GM21723 (cell line): ENCODE measurements at regions not wholly inside any gene's neighbourhood (a gene's known extent, or its start where the extent isn't known, plus 50 kb on each side); places are given as distances from the start of the nearest gene placed in this dataset.
"Not testable (repeated sequence)": the region's sequence is repeated elsewhere in the genome, so short reads cannot be mapped to it uniquely, and the experiment has no call there.

Experiments used
- ATAC-seq: cut with Tn5 transposase; IDR thresholded peaks from one replicate; pipeline ENCODE4 v1.9.1; 2021; ENCODE audit warnings: mild to moderate bottlenecking, moderate library complexity; ENCODE audit not compliant: unreplicated experiment

DNA sequence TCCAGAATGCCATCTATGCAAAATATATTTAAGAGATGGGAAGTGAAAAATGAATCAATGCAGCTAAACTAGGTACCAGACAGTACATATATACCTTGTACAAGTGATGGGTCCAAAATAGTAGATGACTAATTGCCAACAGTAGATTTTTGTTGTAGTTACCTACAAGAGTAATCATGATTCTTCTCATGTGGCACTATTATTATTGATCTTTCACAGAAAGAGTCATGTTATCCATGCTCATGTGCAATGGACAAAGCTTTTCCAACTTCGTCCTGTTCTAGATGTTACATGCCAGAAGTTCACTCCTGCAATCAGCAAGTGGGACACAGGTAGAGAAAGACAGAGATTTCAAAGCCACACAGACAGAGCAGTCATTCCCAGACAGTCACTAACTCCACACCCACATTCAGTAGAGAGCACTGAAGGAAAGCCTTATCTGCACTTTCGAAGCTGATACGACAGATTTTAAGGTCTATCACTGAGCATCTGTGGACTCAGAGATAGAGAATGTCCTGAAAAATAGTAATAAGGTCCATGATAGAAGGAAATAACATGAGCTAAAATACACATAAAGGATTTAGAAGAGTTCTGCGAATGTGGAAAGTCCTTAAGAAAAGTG lies 101.6 kb upstream of the ITPRID2 start:
- peak; percentile 45 for ATAC-seq

DNA sequence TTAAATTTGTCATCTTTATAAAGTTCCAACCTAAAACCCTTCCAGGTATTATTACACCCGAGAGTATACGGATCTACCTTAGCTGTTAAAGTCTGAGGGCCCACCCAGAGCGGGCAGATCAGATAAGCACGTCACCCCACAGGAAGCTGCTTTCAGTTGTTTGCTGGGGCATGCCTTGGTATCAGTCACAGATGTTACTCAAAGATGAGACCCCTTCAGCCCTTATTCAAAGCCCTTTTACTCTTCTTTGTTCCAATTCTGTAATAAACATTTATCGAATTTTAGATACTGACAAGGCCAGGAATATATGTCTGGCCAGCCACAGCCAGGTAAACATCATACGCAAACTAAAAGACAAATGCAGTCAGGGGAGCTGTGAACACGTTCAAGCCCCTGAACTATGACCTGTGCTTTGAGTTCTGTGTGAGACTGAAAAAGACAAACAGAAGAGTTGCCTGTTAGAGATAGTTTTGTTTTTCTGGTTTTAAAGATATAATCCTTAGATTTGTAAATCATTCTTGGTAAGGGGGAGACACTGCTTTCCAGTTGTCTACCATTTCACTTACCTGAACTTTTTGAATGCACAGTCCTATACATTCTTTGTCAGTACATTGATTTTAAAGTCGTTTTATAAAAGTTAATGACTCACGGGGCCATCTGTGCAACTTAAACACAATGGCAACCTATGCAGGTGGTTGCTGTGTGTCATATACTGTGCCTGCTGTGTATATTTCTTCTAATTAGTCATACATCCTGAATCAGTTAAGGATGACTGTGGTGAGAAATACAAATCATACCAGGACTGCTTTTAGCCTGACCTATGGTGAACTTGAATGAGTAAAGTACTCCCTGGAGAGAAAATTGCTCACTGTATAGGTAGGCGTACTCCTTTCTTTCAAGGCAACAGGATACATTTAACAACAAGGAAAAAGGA lies 100.5 kb upstream of the ITPRID2 start:
- peak; percentile 94 for ATAC-seq

DNA sequence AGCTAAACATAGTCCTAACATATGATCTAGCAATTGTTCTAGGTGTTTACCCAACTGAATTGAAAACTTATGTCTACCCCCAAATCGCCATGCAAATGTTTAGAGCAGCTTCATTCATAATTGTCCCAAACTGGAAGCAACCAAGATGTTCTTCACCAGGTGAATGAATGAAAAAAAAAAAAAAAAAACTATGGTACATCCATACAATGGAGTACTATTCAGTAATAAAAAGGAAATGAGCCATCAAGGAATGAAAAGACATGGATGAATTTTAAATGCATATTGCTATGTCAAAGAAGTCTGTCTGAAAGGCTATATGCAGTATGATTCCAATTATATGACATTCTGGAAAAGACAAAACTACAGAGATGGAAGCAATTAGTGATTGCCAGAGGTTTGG lies 98.6 kb upstream of the ITPRID2 start:
- no peak for ATAC-seq

DNA sequence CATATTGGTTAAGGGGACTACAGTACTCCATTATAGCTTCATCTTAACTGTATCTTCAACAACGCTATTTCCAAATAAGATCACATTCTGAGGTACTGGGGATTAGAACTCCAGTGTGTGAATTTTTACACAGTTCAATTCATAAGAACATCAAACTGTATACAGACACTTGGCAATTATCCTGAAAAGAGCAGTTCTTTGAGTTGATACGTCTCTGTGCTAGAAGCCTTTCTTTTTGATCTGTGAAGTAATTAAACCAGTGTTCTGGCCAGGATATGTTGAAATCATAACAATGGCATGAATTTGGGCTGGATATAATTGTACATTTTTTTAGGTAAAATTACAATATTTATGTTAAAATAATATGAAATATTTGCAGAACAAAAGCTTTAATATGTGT lies 93.5 kb upstream of the ITPRID2 start:
- ATAC-seq: no peak

DNA sequence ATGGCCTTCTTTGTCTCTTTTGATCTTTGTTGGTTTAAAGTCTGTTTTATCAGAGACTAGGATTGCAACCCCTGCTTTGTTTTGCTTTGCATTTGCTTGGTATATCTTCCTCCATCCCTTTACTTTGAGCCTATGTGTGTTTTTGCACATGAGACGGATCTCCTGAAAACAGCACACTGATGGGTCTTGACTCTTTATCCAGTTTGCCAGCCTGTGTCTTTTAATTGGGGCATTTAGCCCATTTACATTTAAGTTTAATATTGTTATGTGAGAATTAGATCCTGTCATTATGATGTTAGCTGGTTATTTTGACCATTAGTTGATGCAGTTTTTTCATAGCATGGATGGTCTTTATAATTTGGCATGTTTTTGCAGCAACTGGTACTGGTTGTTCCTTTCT lies 89.2 kb upstream of the ITPRID2 start:
- not testable (repeated sequence) for ATAC-seq

DNA sequence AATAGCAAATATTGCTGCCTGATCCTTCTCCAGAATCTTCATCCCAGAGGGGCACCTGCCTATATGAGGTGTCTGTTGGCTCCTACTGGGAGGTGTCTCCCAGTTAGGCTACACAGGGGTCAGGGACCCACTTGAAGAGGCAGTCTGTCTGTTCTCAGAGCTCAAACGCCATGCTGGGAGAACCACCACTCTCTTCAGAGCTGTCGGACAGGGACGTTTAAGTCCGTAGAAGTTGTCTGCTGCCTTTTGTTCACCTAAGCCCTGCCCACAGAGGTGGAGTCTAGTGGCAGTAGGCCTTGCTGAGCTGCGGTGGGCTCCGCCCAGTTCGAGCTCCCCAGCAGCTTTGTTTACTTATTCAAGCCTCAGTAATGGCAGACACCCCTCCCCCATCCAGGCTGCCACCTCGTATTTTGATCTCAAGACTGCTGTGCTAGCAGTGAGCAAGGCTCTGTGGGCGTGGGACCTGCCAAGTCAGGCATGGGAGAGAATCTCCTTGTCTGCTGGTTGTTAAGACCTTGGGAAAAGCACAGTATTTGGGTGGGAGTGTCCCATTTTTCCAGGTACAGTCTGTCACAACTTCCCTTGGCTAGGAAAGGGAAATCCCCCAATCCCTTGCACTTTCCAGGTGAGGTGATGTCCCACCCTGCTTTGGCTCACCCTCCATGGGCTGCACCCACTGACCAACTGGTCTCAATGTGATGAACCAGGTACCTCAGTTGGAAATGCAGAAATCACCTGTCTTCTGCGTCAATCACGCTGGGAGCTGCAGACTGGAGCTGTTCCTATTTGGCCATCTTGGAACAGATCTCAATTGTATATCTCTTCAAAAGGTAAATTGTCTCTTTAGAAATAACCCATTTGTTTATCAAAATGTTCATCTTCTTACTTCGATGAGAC lies 87.4 kb upstream of the ITPRID2 start:
- ATAC-seq: not testable (repeated sequence)

DNA sequence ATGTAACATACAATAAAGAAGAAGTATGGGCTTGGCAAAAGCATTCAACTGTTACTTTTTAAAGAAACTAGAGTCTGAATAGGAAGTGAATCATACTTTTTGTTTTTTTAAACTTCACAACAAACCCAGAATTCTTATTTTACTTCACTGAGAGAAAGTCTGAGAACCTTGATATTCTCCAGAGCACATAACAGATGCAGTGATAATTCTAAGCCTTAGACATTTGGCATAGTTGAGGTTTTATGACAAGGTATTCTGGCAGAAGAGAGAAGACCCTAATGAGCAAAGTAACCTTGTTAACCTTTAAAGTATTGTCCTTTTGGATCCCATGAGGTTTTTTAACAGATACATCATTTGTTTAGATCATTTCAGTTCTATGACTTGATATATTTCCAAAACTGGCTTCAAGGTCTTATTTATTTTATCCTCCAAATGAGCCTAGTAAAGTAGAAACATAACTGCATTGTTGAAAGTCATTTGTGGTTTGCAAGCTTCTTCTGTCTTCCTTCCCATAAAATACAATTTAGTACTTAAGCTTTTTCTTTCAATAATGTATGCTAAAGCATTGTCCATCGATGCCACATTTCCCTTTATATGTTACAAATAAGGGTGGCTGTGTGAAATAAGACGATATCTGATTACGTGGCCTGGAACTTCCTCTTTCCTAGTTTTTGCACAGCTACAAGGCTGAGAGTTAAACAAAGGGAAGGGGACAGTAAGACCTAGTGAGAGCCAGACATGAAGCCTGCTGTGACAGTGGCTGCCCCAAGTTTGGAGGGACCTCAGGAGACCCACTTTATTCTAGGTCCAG lies 86.1 kb upstream of the ITPRID2 start:
- ATAC-seq: no peak

DNA sequence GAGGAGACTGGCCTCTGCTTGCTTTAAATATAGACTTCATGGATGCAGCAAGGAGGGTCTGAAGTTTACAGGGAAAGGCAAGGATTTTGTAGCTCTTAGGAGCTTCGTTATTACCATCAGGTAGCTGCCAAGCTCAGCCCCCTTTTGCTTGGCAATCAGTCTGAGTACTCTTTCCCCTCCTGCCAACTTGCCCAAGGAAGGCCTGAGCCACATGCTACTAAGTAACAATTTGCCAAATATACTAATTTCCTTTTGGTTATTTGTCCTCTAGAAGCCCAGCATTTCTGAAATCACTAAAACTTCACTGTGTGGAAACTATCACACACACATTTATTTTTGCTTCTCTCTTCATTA lies 85.5 kb upstream of the ITPRID2 start:
- no peak for ATAC-seq

DNA sequence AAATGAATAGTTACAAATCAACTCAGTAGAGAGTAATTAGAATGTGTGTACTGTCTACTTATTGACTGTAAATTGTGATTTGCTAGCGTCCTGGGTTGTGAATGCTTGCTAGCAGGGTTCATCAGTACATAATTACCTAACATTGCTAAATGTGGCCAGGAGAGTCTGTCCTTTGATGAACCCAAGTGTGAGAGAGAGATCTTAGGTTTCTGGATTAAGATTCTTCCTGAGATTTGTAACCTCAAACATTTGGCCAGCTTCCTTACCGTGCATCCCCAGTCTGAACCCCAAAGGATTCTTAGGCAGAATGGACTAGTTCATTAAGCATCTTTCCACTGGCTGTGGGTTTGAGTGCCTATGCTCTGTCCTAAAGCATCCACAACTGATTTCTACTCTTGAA lies 84.0 kb upstream of the ITPRID2 start:
- no peak for ATAC-seq

DNA sequence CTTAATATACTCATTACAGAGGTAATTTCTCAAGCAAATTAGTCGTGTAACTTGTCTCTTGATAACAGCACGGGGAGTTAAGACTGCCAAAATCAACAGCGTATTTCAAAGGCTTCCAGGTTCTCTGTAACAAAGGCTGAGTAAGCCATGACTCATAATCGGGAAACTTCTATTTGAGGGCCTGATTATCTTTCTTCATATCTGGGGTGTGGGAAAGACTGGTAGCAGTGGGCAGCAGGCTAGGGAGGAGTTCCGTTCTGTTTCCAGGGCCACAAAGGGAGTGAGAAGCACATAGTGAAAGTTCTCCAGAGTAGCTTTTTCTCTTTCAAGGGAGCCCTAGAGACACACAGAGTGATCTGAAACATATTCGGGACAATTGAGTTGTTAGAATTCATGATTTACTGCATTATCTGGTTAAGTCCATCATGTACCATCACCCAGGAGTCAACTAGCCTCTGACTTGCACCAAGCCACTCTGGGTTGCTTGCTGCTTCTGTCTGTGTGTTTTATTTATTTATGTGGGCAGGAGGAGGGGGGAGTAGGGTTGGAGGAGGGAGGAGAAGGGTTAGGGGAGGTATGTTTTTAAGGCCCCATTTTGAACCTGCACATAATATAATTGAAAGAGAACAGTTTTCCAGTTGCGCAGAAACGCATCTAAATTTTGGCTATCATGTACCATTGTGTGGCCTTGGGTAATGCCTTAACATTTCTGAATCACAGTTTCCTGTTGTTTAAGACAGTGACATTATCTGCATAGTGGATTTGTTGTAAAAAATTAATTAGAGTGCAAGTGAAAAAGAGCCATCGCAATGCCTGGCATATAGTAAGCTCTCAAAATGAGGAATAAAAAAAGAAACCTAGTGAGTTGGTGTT lies 80.5 kb upstream of the ITPRID2 start:
- no peak for ATAC-seq

DNA sequence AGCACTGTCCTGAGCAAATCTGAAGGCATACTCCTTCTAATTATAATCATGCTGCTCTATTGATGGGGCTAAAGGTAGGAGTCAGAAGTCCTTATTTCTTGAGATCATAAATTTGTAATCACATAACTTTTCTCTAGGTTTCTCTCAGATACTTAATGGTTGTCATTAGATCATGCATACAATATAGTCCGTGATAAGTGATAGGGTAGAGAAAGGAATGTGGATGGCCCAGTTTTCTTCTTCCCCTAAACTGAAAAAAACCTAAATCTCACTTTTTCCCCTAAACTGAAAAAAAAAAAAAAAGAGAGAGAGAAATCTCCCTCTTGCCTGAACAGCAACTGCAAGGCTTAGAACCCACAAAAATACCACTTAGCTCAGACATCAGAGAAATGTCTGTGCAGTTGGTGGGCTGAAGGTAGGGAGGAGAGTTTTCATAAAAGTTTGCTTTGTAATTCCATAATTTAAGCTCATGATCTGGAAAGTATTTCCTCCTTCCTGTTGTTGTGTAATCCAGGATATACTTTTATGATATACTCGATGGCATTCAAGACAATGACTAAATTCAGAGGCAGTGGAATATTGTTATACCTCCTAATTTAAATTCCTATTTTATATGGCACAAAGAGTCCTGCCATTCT lies 79.3 kb upstream of the ITPRID2 start:
- ATAC-seq: no peak

DNA sequence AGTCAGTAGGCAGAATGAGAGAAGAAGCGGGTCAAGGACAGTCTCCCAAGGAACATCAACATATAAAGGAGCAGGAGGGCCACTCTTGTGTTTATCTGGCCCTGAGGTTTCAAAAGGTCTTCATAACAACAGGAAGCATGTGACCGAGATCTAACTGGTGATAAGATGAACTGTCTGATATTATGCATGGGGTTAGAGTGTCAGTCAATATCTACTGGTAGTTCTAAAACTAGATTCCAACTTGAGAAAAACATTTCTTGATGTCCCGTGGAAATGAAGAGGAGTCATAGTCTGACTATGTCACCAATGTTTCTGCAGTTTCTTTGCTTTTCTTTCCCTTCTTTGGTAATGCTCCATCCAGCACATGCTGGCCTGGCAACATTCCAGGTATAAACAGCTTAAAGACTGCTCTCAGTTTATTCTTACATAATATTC lies 77.5 kb upstream of the ITPRID2 start:
- ATAC-seq: no peak

DNA sequence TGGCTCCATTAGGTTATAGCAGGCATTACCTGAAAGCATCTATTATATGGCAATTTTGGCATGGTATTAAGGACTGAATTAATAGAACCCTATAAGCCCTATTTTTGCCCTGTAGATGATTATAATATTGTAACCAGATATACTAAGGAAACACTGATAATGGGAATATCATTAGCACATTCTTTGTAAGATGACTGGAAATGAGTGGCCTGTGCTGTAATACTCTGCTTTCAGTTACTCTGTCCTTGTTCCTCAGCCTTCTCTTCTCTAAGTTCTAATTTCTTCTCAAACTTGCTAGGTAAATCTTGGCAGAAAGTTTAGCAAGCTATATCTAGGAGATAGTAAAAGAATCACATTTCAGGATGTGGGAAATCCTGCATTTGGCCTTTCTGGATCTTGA lies 74.0 kb upstream of the ITPRID2 start:
- no peak for ATAC-seq

DNA sequence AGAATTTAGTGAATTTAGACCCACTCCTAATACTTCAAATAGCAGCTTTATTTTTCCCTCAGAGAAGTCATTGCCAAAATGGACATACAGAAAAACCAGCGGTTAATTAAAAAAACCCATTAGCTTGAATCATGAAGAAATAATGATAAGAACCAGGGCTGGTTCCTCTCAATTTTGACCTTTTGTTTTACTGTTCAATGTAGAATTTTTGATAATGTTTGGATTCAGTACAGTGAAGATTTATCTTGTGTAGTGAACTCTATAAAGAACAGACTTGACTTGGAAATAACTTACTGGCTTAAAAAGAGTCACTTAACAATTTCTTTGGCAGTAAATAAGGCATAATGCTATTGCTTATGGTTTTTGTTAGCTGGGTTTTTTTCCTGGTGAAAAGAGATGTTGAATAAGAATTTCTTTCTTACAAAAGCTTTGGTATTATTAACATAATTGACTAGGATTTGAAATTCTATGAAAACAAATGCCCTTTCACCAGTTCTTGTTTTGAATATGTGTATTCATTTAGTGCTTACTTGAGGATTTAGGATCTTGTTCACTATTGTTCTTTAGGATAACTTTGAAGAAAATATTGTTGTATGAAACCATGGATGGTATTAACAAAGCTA lies 73.4 kb upstream of the ITPRID2 start:
- ATAC-seq: no peak

DNA sequence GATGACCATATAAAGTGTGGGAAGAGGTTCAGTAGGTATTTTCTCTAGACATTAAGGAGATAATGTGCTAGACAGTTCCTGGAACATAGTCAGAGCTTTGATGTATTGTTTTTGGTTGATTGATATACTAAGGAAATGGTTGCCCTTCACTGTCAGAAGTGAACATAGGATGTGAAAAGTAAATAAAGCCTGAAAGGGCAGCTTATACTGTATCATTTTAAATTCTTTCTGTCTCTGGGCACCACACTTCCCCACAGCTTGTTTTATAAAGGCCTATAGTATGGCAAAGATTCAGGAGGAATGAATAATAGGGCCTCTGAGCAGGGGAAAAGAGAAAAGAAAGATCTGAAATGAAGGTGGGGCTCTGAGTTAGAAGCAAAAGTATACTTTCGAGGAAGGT lies 72.7 kb upstream of the ITPRID2 start:
- ATAC-seq: no peak

DNA sequence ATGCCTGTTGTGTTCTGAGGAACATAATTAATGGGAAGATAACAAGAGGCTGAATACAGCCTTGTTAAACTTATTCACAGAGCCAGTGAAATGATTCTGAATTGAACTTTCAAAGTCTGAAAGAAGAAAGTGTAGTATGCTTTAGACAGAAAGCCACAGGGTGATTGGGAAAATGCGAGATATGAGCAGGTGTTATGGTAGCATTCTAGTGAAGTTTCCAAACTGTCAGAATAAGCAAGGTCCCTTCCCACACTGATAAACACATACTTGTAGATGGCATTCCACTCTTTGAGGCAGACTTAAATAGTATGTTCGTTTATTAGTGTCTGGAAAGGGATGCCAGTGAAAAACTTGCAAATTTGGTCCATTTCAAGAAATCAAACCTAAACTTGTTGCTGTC lies 70.5 kb upstream of the ITPRID2 start:
- no peak for ATAC-seq

DNA sequence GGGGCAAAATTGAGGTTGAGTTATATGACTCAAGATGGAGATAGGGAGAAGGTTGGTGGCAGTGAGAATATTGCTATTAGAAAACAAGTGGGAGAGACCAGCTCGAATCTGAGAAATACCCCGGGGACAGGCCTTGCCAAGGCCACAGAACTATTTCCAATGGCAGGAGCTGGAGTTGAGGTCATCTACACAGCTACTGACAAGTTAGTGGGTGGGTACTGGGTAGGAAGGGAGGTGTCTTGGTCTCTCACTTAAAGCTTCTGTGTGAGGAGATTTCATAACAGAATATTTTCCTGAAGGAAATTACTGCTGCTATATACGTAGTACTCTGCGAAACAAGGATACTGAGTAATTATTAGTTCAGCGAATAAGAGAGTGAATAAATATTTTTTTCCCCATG lies 69.4 kb upstream of the ITPRID2 start:
- ATAC-seq: no peak

DNA sequence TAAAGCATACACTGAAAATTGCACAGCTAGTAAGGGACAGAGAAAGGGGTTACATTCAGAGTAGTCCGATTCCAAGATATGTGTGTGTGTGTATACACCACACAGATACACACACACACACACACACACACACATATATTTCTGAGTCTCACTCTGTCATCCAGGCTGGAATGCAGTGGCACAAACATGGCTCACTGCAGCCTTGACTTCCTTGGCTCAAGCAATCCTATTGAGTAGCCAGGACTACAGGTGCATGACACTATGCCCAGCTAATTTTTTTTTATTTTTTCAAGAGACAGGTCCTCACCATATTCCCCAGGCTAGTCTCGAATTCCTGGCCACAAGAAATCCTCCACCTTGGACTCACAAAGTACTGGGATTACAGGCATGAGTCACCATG lies 68.1 kb upstream of the ITPRID2 start:
- ATAC-seq: no peak
